Prostate gland (tissue), 2 donors: ENCODE measurements at regions not wholly inside any gene's neighbourhood (a gene's known extent, or its start where the extent isn't known, plus 50 kb on each side); places are given as distances from the start of the nearest gene placed in this dataset.

Source experiments
- POLR2A ChIP-seq: fragments of 450-650 bp; IDR thresholded peaks from one replicate; pipeline ENCODE4 v1.6.1; 2016; ENCODE audit warnings: antibody characterized with exemption, mild to moderate bottlenecking
- POLR2AphosphoS5 ChIP-seq: sonication (generic); formaldehyde crosslinking; IDR thresholded peaks from one replicate; pipeline ENCODE4 v1.6.1; 2017; ENCODE audit warnings: antibody characterized with exemption
- TF ChIP-seq, protein P1 (sequence below), 4 experiments: fragments of 200-600 bp in 2 of 4; fragments of 450-650 bp in 2 of 4; sonication (generic) in 2 of 4; IDR thresholded peaks; 1 replicate in 3 of 4; 2 replicates in 1 of 4; pipeline ENCODE4 v1.5.1; 2016 to 2019; ENCODE audit warnings: antibody characterized with exemption in 4 of 4, mild to moderate bottlenecking in 2 of 4, moderate library complexity in 2 of 4

DNA sequence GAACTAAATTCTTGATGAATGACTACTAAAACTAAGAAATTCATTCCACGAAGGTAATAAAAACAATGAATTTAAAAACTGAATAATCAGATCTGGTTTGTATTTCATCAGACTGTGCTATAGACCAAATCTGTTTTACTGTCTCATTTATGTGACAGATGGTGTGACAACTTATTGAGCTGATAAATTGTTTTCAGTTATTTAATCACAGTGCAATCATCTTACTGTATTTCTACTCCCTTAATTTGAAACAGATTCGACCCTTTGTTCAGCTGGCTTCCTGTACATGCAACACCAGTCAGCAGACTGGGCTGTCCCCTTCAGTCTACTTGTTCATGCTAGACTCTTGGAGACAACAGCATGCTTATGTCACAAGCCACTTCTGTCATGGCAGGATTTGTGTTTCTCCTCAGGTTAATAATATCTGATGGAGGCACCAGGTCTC, 150.9 kb downstream of the MBL2 start:
- TF ChIP-seq, protein P1, sequence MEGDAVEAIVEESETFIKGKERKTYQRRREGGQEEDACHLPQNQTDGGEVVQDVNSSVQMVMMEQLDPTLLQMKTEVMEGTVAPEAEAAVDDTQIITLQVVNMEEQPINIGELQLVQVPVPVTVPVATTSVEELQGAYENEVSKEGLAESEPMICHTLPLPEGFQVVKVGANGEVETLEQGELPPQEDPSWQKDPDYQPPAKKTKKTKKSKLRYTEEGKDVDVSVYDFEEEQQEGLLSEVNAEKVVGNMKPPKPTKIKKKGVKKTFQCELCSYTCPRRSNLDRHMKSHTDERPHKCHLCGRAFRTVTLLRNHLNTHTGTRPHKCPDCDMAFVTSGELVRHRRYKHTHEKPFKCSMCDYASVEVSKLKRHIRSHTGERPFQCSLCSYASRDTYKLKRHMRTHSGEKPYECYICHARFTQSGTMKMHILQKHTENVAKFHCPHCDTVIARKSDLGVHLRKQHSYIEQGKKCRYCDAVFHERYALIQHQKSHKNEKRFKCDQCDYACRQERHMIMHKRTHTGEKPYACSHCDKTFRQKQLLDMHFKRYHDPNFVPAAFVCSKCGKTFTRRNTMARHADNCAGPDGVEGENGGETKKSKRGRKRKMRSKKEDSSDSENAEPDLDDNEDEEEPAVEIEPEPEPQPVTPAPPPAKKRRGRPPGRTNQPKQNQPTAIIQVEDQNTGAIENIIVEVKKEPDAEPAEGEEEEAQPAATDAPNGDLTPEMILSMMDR (IDR thresholded peaks at IDR 0.05), result no peak
- TF ChIP-seq POLR2AphosphoS5 (no peak), POLR2A (no peak)
